IMR-90 (cell line): ENCODE measurements at regions not wholly inside any gene's neighbourhood (a gene's known extent, or its start where the extent isn't known, plus 50 kb on each side); places are given as distances from the start of the nearest gene placed in this dataset.
A peak's percentile ranks its signal among the peaks of the same experiment; 100 is the strongest.

ENCODE experiments used
- ATAC-seq: fragments of 200-7000 bp; cut with Tn5 transposase; 2 replicates; pipeline ENCODE4 v1.9.1; 2020; ENCODE audit warnings: low read depth, mild to moderate bottlenecking, moderate library complexity
- BruUV-seq: library from RNA; stranded (reverse); fragments of 400-500 nt; replicated peaks from 2 replicates; lab custom pipeline; 2021; lab: Mats Ljungman, UMichigan
- CTCF ChIA-PET: fragments of 300-600 bp; formaldehyde crosslinking; extraction: SDS; loops from one replicate; lab custom pipeline; 2021; ENCODE audit warnings: antibody characterized with exemption; lab: Yijun Ruan, JAX
- POLR2A ChIA-PET: fragments of 300-600 bp; sonication (Branson Sonifier 250); formaldehyde crosslinking; loops from one replicate; lab custom pipeline; 2022; ENCODE audit warnings: antibody characterized with exemption; ENCODE audit not compliant: unreplicated experiment; lab: Charles Lee
- DNase-seq: peaks from one replicate; pipeline ENCODE4 v3.0.0; 2013
- H2AFZ ChIP-seq: replicated peaks from 2 replicates; pipeline ENCODE3; 2013; ENCODE audit warnings: low read length, mild to moderate bottlenecking; ENCODE audit not compliant: poor library complexity
- H2AK5ac ChIP-seq: 2 replicates; pipeline ENCODE4 v1.6.1; 2013; ENCODE audit warnings: low read depth, low read length, inconsistent platforms
- H2AK9ac ChIP-seq: replicated peaks from 2 replicates; pipeline ENCODE3; 2013; ENCODE audit warnings: mild to moderate bottlenecking, low read depth, low read length, moderate library complexity; ENCODE audit not compliant: poor library complexity
- H2BK120ac ChIP-seq: 2 replicates; pipeline ENCODE4 v1.6.1; 2013; ENCODE audit warnings: low read depth, low read length, inconsistent platforms
- H2BK15ac ChIP-seq: 3 replicates; pipeline ENCODE4 v1.6.1; 2013; ENCODE audit warnings: low read depth, low read length, inconsistent platforms
- H2BK20ac ChIP-seq: 2 replicates; pipeline ENCODE4 v1.6.1; 2013; ENCODE audit warnings: low read depth, mild to moderate bottlenecking, inconsistent platforms, low read length, moderate library complexity
- H2BK5ac ChIP-seq: 2 replicates; pipeline ENCODE4 v1.6.1; 2013; ENCODE audit warnings: mild to moderate bottlenecking, low read depth, low read length, inconsistent platforms; ENCODE audit not compliant: poor library complexity, severe bottlenecking
- H3K14ac ChIP-seq: replicated peaks from 2 replicates; pipeline ENCODE4 v1.6.1; 2013; ENCODE audit warnings: low read depth, low read length, inconsistent platforms
- H3K18ac ChIP-seq: 2 replicates; pipeline ENCODE4 v1.6.1; 2013; ENCODE audit warnings: low read depth, low read length, control low read depth
- H3K23ac ChIP-seq: 2 replicates; pipeline ENCODE4 v1.6.1; 2013; ENCODE audit warnings: low read depth, low read length, inconsistent platforms
- H3K27ac ChIP-seq: 2 replicates; pipeline ENCODE4 v1.5.1; 2013; ENCODE audit warnings: mild to moderate bottlenecking, control low read depth, low read length; ENCODE audit not compliant: insufficient read depth
- H3K27me3 ChIP-seq: 2 replicates; pipeline ENCODE4 v1.6.1; 2013; ENCODE audit warnings: low read length; ENCODE audit not compliant: control insufficient read depth, insufficient read depth
- H3K36me3 ChIP-seq: 2 replicates; pipeline ENCODE4 v1.6.1; 2013; ENCODE audit warnings: low read length, mixed read lengths; ENCODE audit not compliant: control insufficient read depth, insufficient read depth
- H3K4ac ChIP-seq: 2 replicates; pipeline ENCODE4 v1.6.1; 2013; ENCODE audit warnings: low read depth, low read length, inconsistent platforms
- H3K4me1 ChIP-seq: 2 replicates; pipeline ENCODE4 v1.6.1; 2013; ENCODE audit warnings: low read length, mixed read lengths; ENCODE audit not compliant: control insufficient read depth, insufficient read depth
- H3K4me2 ChIP-seq: 2 replicates; pipeline ENCODE4 v1.6.1; 2013; ENCODE audit warnings: low read depth, mild to moderate bottlenecking, control low read depth, low read length, moderate library complexity
- H3K4me3 ChIP-seq: 2 replicates; pipeline ENCODE4 v1.5.1; 2013; ENCODE audit warnings: low read depth, mild to moderate bottlenecking, control low read depth, low read length, moderate library complexity; ENCODE audit not compliant: insufficient read depth
- H3K56ac ChIP-seq: 2 replicates; pipeline ENCODE4 v1.6.1; 2013; ENCODE audit warnings: low read length, inconsistent platforms; ENCODE audit not compliant: insufficient read depth; ENCODE audit errors: extremely low read depth
- H3K79me1 ChIP-seq, 2 experiments: 2 replicates each; pipeline ENCODE4 v1.6.1; 2013; ENCODE audit warnings: low read length in 2 of 2, inconsistent platforms in 1 of 2, low read depth in 1 of 2
- H3K9ac ChIP-seq: 2 replicates; pipeline ENCODE4 v1.6.1; 2013; ENCODE audit warnings: low read depth, low read length, control low read depth
- H3K9me1 ChIP-seq: 2 replicates; pipeline ENCODE4 v1.6.1; 2013; ENCODE audit warnings: low read length, inconsistent platforms; ENCODE audit not compliant: insufficient read depth
- H3K9me3 ChIP-seq: 2 replicates; pipeline ENCODE4 v1.6.1; 2013; ENCODE audit warnings: low read length; ENCODE audit not compliant: control insufficient read depth, insufficient read depth
- H4K20me1 ChIP-seq: 2 replicates; pipeline ENCODE4 v1.6.1; 2013; ENCODE audit warnings: low read length, inconsistent platforms; ENCODE audit not compliant: insufficient read depth
- H4K5ac ChIP-seq: 2 replicates; pipeline ENCODE4 v1.6.1; 2013; ENCODE audit warnings: mild to moderate bottlenecking, low read depth, low read length, control low read depth
- H4K8ac ChIP-seq, 2 experiments: 2 replicates each; pipeline ENCODE4 v1.6.1; 2013; ENCODE audit warnings: low read depth in 2 of 2, low read length in 2 of 2, control low read depth in 1 of 2, inconsistent platforms in 1 of 2
- H4K91ac ChIP-seq: 2 replicates; pipeline ENCODE4 v1.6.1; 2013; ENCODE audit warnings: low read depth, low read length, inconsistent platforms; ENCODE audit not compliant: insufficient read depth
- BHLHE40 ChIP-seq: fragments of 150-350 bp; IDR thresholded peaks from 2 replicates; pipeline ENCODE4 v1.6.1; 2016; ENCODE audit warnings: mild to moderate bottlenecking, low read depth, low read length
- CEBPB ChIP-seq: IDR thresholded peaks from 2 replicates; pipeline ENCODE4 v1.6.1; 2012; ENCODE audit warnings: low read depth, low read length, improper control_type of control experiment
- CHD1 ChIP-seq: IDR thresholded peaks from 2 replicates; pipeline ENCODE4 v1.6.1; 2012; ENCODE audit warnings: low read depth, low read length, improper control_type of control experiment
- CTCF ChIP-seq: conservative IDR thresholded peaks from 2 replicates; pipeline ENCODE4 v1.5.1; 2012; ENCODE audit warnings: mild to moderate bottlenecking, low read depth, low read length, improper control_type of control experiment
- ELK1 ChIP-seq: fragments of 150-350 bp; IDR thresholded peaks from 2 replicates; pipeline ENCODE4 v1.6.1; 2016; ENCODE audit warnings: low read depth, mild to moderate bottlenecking, low read length, moderate library complexity, borderline replicate concordance
- FOS ChIP-seq: fragments of 150-350 bp; IDR thresholded peaks from 2 replicates; pipeline ENCODE4 v1.6.1; 2016; ENCODE audit warnings: low read depth, low read length
- MAFK ChIP-seq: IDR thresholded peaks from 2 replicates; pipeline ENCODE4 v1.6.1; 2012; ENCODE audit warnings: low read depth, low read length, improper control_type of control experiment
- MAZ ChIP-seq: IDR thresholded peaks from 2 replicates; pipeline ENCODE4 v1.6.1; 2012; ENCODE audit warnings: low read depth, mild to moderate bottlenecking, low read length, improper control_type of control experiment, moderate library complexity, borderline replicate concordance
- MXI1 ChIP-seq: IDR thresholded peaks from 2 replicates; pipeline ENCODE4 v1.6.1; 2012; ENCODE audit warnings: low read depth, mild to moderate bottlenecking, low read length, moderate library complexity, borderline replicate concordance
- NFE2L2 ChIP-seq: fragments of 150-350 bp; IDR thresholded peaks from 2 replicates; pipeline ENCODE4 v1.6.1; 2016; ENCODE audit warnings: low read depth, mild to moderate bottlenecking, low read length
- POLR2A ChIP-seq: IDR thresholded peaks from 2 replicates; pipeline ENCODE4 v1.6.1; 2012; ENCODE audit warnings: mild to moderate bottlenecking, low read depth, low read length
- RAD21 ChIP-seq: IDR thresholded peaks from 2 replicates; pipeline ENCODE4 v1.6.1; 2012; ENCODE audit warnings: low read length, improper control_type of control experiment
- RCOR1 ChIP-seq: IDR thresholded peaks from 2 replicates; pipeline ENCODE4 v1.6.1; 2012; ENCODE audit warnings: mild to moderate bottlenecking, low read length, improper control_type of control experiment; ENCODE audit not compliant: insufficient replicate concordance
- RFX5 ChIP-seq: IDR thresholded peaks from 2 replicates; pipeline ENCODE4 v1.8.0; 2012; ENCODE audit warnings: low read depth, mild to moderate bottlenecking, low read length, moderate library complexity
- SMC3 ChIP-seq: fragments of 150-350 bp; IDR thresholded peaks from 2 replicates; pipeline ENCODE4 v1.6.1; 2016; ENCODE audit warnings: low read depth, mild to moderate bottlenecking, antibody characterized with exemption, low read length, moderate library complexity
- USF2 ChIP-seq: fragments of 150-350 bp; IDR thresholded peaks from 2 replicates; pipeline ENCODE4 v1.6.1; 2017; ENCODE audit warnings: mild to moderate bottlenecking, antibody characterized with exemption, low read length, low read depth
- dilution Hi-C: fragments of 300-500 bp; cut with HindIII; formaldehyde crosslinking; loops from one replicate; pipeline ENCODE4 v1.14.3; 2018; ENCODE audit warnings: low sequenced_read_pairs; ENCODE audit not compliant: unreplicated experiment
- in situ Hi-C: fragments of 300-500 bp; cut with MboI; formaldehyde crosslinking; loops from 3 replicates; pipeline ENCODE4 v1.14.3; 2019; ENCODE audit warnings: low sequenced_read_pairs, inconsistent platforms, mixed read lengths
- intact Hi-C: fragments of 100-400 bp; cut with micrococcal nuclease; formaldehyde crosslinking; loops from 2 replicates; pipeline ENCODE4 v1.10.0; 2022

- CTCF ChIA-PET, result interaction anchor here (1.2 to 1.4 kb wide), 2 partner anchors 72 to 400 kb away, joined by 3 to 4 read pairs; no protein-coding TSS in a partner anchor
- Histone ChIP-seq H3K9me1 (peaks cover 15% of the 10 kb centered on the region), H3K14ac (no peak overlapping the region), H2BK5ac (no peak overlapping the region), H4K20me1 (no peaks in the 10 kb centered on the region), H2BK120ac (no peak overlapping the region; the same call in 1 of the 2 replicates), H2AFZ (no peak overlapping the region), H2BK20ac (0 out of 2 replicates have a peak overlapping the region, but pooled peaks have one; percentile 62), H3K9ac (no peak overlapping the region), H3K4me3 (no peak overlapping the region), H3K27ac (no peak overlapping the region; the same call in 1 of the 2 replicates), H3K23ac (no peak overlapping the region), H3K36me3 (no peaks in the 10 kb centered on the region), H3K56ac (no peak overlapping the region), H4K5ac (no peak overlapping the region; the same call in 1 of the 2 replicates), H3K27me3 (no peaks in the 10 kb centered on the region), H3K4ac (no peak overlapping the region), H4K91ac (no peak overlapping the region), H2BK15ac (no peak overlapping the region; the same call in 2 of the 3 replicates), H2AK5ac (no peak overlapping the region), H3K4me1 (peaks cover 15% of the 10 kb centered on the region), H3K79me1 (0 out of 4 replicates have a peak, but pooled peaks cover 0 to 3% of the 10 kb centered on the region in 2 experiments), H2AK9ac (no peak overlapping the region), H3K4me2 (no peak overlapping the region), H3K9me3 (peaks cover 3% of the 10 kb centered on the region; the same call in 1 of the 2 replicates), H3K18ac (peak overlapping the region; percentile 62), H4K8ac (peak overlapping the region in 1 of 2 experiments; percentile 17; a peak in 1 of 4 replicates)
- in situ Hi-C loops, result no loop called here
- POLR2A ChIA-PET, result interaction anchor here (0.5 kb wide), 1 partner anchor 95 kb away, joined by 16 read pairs; no protein-coding TSS in a partner anchor
- no peak for DNase-seq
- BruUV-seq, result no TSS peak
- no peak for TF ChIP-seq MAFK
- no peak for TF ChIP-seq CTCF
- TF ChIP-seq ELK1, result no peak
- no peak for TF ChIP-seq USF2
- no peak for TF ChIP-seq MAZ
- TF ChIP-seq MXI1, result no peak
- no peak for TF ChIP-seq POLR2A
- TF ChIP-seq RFX5, result no peak
- no peak for TF ChIP-seq CHD1
- no peak for TF ChIP-seq SMC3
- TF ChIP-seq RAD21, result no peak
- TF ChIP-seq NFE2L2, result no peak
- no peak for TF ChIP-seq CEBPB
- TF ChIP-seq RCOR1, result no peak
- TF ChIP-seq BHLHE40, result no peak
- TF ChIP-seq FOS, result no peak
- ATAC-seq, result no peak
- dilution Hi-C loops, result no loop called here
- intact Hi-C loops, result no loop called here
Observed at GRCh38 chr1:55448261-55448660, 233.1 kb upstream of the USP24 start.
